AG10803 (cell line): ENCODE measurements at regions not wholly inside any gene's neighbourhood (a gene's known extent, or its start where the extent isn't known, plus 50 kb on each side); places are given as distances from the start of the nearest gene placed in this dataset.

ENCODE experiments used
- DNase-seq: peaks from one replicate; pipeline ENCODE4 v3.0.0; 2010; ENCODE audit warnings: low read depth
- H3K4me3 ChIP-seq: 2 replicates; pipeline ENCODE4 v1.5.1; 2011; ENCODE audit warnings: mild to moderate bottlenecking, low read length, control low read depth
- TF ChIP-seq, protein P1 (sequence below): conservative IDR thresholded peaks from 2 replicates; pipeline ENCODE4 v1.5.1; 2011; ENCODE audit warnings: mild to moderate bottlenecking, low read length, control low read depth, inconsistent platforms

- TF ChIP-seq, protein P1, sequence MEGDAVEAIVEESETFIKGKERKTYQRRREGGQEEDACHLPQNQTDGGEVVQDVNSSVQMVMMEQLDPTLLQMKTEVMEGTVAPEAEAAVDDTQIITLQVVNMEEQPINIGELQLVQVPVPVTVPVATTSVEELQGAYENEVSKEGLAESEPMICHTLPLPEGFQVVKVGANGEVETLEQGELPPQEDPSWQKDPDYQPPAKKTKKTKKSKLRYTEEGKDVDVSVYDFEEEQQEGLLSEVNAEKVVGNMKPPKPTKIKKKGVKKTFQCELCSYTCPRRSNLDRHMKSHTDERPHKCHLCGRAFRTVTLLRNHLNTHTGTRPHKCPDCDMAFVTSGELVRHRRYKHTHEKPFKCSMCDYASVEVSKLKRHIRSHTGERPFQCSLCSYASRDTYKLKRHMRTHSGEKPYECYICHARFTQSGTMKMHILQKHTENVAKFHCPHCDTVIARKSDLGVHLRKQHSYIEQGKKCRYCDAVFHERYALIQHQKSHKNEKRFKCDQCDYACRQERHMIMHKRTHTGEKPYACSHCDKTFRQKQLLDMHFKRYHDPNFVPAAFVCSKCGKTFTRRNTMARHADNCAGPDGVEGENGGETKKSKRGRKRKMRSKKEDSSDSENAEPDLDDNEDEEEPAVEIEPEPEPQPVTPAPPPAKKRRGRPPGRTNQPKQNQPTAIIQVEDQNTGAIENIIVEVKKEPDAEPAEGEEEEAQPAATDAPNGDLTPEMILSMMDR: no peak
- no peak for DNase-seq
Measured at GRCh38 chr10:88213065-88213605, 349.7 kb downstream of the PTEN start.

GRCh38 chr10:88216976-88217375 lies 353.6 kb downstream of the PTEN start:
- TF ChIP-seq, protein P1: no peak
- no peak for DNase-seq
- H3K4me3 ChIP-seq: no peak overlapping the region

More at GRCh38 chr10:88213065-88213605, 349.7 kb downstream of the PTEN start:
- H3K4me3 ChIP-seq: no peak overlapping the region

DNA sequence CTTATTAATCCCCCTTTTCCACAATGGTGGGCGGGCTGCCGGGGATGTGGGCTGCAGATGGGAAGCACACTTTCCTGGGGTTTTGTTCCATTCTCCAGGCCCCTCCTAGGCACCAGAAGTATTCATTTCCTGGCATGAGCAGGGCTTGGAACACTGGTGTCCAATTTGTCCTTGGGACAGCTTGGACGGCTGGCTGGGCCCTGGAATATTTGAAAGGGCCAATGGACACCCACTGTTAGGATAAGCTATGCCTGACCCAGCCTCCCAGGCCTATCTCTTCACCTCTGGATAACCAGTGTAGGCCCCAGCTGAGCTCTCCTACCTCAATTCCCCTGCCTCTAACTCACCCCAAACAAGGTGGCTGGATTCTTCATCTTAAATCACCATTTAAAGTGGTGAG lies 354.9 kb downstream of the PTEN start:
- no peak for DNase-seq
- no peak overlapping the region for H3K4me3 ChIP-seq
- TF ChIP-seq, protein P1: no peak

- H3K4me3 ChIP-seq: no peak overlapping the region
- DNase-seq: no peak
- TF ChIP-seq, protein P1: no peak
Measured at GRCh38 chr10:88219753-88220152, 356.3 kb downstream of the PTEN start.

GRCh38 chr10:88221010-88221973 lies 357.9 kb downstream of the PTEN start:
- no peak overlapping the region for H3K4me3 ChIP-seq
- no peak for DNase-seq
- TF ChIP-seq, protein P1: no peak

DNA sequence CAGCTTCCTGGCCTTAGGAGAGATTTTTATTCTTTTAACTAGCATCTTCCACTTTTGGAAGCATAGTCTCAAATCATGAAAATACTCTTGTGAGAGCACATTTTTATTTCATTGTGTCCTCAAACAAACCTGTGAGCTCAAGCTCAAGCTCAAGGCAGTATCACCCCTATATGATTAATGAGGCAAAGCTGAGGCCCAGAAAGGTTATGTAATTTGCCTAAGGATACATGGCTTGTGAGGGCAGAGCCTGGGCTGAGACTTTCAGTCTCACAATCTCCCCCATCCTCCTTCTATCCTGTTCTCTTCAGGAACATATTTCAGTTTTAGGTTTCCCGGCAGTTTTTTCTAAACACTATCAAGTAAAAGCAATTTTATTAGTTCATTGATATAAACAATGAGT lies 359.5 kb downstream of the PTEN start:
- DNase-seq: no peak
- H3K4me3 ChIP-seq: no peak overlapping the region
- TF ChIP-seq, protein P1: no peak
